ENCODE measurements at regions not wholly inside any gene's neighbourhood (a gene's known extent, or its start where the extent isn't known, plus 50 kb on each side); places are given as distances from the start of the nearest gene placed in this dataset.

- TF ChIP-seq CTCF (IDR thresholded peaks at IDR 0.05; ENCODE audit: low read depth, low read length) = no peak
- Histone ChIP-seq H3K9me3 (ENCODE audit: low read depth) (no peaks in the 10 kb centered on the region), H3K27ac (no peak overlapping the region), H3K4me1 (ENCODE audit: low read depth) (peaks cover 11% of the 10 kb centered on the region), H3K4me3 (no peak overlapping the region), H3K36me3 (no peaks in the 10 kb centered on the region), H3K27me3 (no peaks in the 10 kb centered on the region)
- DNase-seq (ENCODE audit: low read depth in 1 of 2, low spot score in 1 of 2) = no peak
These were observed 95.9 kb upstream of the ADGRF1 start for GRCh38 chr6:47138046-47138445.

GRCh38 chr6:47137073-47137472 is 94.9 kb upstream of the ADGRF1 start:
- H3K9me3 ChIP-seq (ENCODE audit: low read depth) = no peaks in the 10 kb centered on the region
- no peak overlapping the region for H3K27ac ChIP-seq
- no peak for DNase-seq (ENCODE audit: low read depth in 1 of 2, low spot score in 1 of 2)
- no peak overlapping the region for H3K4me3 ChIP-seq
- no peaks in the 10 kb centered on the region for H3K36me3 ChIP-seq
- H3K27me3 ChIP-seq = no peaks in the 10 kb centered on the region
- TF ChIP-seq CTCF (IDR thresholded peaks at IDR 0.05; ENCODE audit: low read depth, low read length) = no peak
- H3K4me1 ChIP-seq (ENCODE audit: low read depth) = peaks cover 20% of the 10 kb centered on the region

- TF ChIP-seq CTCF (IDR thresholded peaks at IDR 0.05; ENCODE audit: low read depth, low read length) = no peak
- no peak overlapping the region for H3K4me3 ChIP-seq
- H3K4me1 ChIP-seq (ENCODE audit: low read depth) = peaks cover 20% of the 10 kb centered on the region
- no peak overlapping the region for H3K27ac ChIP-seq
- H3K9me3 ChIP-seq (ENCODE audit: low read depth) = no peaks in the 10 kb centered on the region
- H3K27me3 ChIP-seq = no peaks in the 10 kb centered on the region
- no peaks in the 10 kb centered on the region for H3K36me3 ChIP-seq
- peak in 1 of 2 donors; percentile 89 for DNase-seq (ENCODE audit: low read depth in 1 of 2, low spot score in 1 of 2)
These were observed 93.6 kb upstream of the ADGRF1 start for GRCh38 chr6:47135772-47136171.

GRCh38 chr6:47134476-47135189 is 92.5 kb upstream of the ADGRF1 start:
- peak; percentile 32 to 93 for DNase-seq (ENCODE audit: low read depth in 1 of 2, low spot score in 1 of 2)
- Histone ChIP-seq H3K27ac (peak overlapping the region; percentile 4), H3K4me3 (no peak overlapping the region)

GRCh38 chr6:47133230-47134000 is 91.3 kb upstream of the ADGRF1 start:
- no peak for TF ChIP-seq CTCF (IDR thresholded peaks at IDR 0.05; ENCODE audit: low read depth, low read length)
- Histone ChIP-seq H3K36me3 (no peaks in the 10 kb centered on the region), H3K27me3 (no peaks in the 10 kb centered on the region)

More at GRCh38 chr6:47134476-47135189, 92.5 kb upstream of the ADGRF1 start:
- no peaks in the 10 kb centered on the region for H3K9me3 ChIP-seq (ENCODE audit: low read depth)
- H3K4me1 ChIP-seq (ENCODE audit: low read depth) = peaks cover 31% of the 10 kb centered on the region
- H3K27me3 ChIP-seq = no peaks in the 10 kb centered on the region
- H3K36me3 ChIP-seq = no peaks in the 10 kb centered on the region
- TF ChIP-seq CTCF (IDR thresholded peaks at IDR 0.05; ENCODE audit: low read depth, low read length) = no peak

More at GRCh38 chr6:47133230-47134000, 91.3 kb upstream of the ADGRF1 start:
- DNase-seq (ENCODE audit: low read depth in 1 of 2, low spot score in 1 of 2) = no peak
- Histone ChIP-seq H3K9me3 (ENCODE audit: low read depth) (no peaks in the 10 kb centered on the region), H3K27ac (no peak overlapping the region), H3K4me1 (ENCODE audit: low read depth) (peaks cover 38% of the 10 kb centered on the region), H3K4me3 (no peak overlapping the region)

Measured in cardiac muscle cell (in vitro differentiated cells and primary cell).